Activated naive CD4-positive, alpha-beta T cell treated with anti-CD3 and anti-CD28 coated beads, Interleukin-2, amount 50 U/mL, for 16 hours (primary cell): ENCODE measurements at regions not wholly inside any gene's neighbourhood (a gene's known extent, or its start where the extent isn't known, plus 50 kb on each side); places are given as distances from the start of the nearest gene placed in this dataset.

ENCODE experiments used
- DNase-seq: peaks from one replicate; pipeline ENCODE4 v3.0.0-alpha.2; 2020

DNA sequence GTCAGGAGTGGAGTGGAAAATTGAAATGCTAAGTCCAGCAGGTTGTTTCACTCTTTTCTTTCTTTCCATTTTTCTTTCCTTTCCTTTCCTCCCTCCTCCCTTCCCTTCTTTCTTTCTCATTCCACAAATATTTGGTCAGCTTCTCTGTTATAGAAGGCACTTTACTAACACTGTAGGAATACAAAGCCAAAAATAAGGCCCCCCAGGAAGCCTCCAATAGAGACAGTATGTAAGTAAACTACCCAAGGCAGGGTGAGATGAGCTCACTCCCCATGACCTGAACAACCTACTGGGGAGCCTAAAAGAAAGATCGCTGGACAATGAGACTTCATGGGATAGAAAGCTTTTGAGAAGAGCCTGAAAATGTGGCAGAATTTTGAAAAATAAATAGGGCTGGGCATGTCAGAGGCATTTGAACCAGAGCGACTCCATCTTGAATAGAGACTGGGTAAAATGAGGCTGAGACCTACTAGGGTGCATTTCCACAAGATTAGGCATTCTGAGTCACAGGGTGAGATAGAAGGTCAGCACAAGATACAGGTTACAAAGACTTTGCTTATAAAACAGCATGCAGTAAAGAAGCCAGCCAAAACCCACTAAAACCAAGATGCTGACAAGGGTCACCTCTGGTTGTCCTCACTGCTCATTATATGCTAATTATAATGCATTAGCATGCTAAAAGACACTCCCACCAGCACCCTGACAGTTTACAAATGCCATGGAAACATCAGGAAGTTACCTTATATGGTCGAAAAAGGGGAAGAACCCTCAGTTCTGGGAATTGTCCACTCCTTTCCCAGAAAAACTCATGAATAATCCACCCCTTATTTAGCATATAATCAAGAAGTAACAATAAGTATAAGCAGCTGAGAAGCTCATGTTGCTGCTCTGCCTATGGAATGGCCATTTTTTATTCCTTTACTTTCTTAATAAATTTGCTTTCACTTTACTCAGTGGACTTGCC is 158.9 kb upstream of the EGFLAM start:
- no peak for DNase-seq

DNA sequence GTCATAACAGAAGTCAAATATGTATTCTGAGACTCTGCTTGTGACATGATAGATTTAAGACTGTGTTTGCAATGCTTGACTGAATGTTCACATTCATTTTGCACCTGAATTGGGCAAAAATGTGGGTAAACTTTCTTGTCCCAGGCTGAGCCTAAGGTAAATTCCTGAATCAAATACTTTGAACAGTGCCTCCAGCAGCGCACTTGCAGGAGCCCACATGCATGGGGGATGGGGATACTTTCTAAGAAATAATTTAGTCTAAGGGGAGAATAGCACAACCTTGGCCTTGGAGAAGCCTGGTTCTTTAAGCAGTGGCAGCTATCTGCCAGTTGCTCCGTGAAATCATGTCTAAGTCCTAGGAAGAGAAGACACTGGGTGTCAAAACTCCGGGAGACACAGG is 163.5 kb upstream of the EGFLAM start:
- DNase-seq, result no peak

DNA sequence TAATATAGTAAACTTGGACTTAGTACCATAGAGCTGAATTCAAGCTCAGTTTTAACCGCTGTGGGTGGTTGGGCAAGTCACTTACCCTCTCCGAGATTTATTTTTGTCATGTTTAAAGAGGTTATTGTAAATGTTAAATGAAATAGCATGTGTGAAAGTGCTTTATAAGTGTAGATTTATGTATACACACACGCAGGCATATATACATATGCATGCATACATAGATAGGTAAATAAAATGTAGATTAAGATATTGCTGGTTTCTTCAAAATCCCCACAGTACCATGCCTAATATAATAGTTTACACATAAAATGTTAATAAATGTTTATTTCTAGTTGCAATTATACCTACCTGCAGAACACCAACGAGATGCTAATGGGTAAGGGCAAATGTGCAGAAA is 164.5 kb upstream of the EGFLAM start:
- no peak for DNase-seq

DNA sequence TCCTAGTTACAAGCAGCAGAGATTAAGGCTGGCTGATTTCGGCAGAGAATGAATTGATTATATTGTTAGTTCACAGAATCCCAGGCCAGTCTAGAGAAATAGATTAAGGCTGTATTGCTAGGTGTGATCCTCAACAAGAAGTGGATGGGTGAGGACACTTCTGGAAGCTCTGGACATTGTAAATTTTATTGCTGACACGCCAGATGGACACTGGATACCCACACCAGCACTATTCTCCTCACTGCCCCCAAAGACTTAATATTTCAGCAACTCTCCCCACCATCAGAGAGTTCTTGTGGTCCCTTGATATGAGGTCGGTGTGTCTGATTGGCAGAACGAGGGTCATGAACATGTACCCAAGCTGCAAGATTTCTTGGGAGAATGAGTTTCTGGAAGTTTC is 171.6 kb upstream of the EGFLAM start:
- DNase-seq, result no peak

DNA sequence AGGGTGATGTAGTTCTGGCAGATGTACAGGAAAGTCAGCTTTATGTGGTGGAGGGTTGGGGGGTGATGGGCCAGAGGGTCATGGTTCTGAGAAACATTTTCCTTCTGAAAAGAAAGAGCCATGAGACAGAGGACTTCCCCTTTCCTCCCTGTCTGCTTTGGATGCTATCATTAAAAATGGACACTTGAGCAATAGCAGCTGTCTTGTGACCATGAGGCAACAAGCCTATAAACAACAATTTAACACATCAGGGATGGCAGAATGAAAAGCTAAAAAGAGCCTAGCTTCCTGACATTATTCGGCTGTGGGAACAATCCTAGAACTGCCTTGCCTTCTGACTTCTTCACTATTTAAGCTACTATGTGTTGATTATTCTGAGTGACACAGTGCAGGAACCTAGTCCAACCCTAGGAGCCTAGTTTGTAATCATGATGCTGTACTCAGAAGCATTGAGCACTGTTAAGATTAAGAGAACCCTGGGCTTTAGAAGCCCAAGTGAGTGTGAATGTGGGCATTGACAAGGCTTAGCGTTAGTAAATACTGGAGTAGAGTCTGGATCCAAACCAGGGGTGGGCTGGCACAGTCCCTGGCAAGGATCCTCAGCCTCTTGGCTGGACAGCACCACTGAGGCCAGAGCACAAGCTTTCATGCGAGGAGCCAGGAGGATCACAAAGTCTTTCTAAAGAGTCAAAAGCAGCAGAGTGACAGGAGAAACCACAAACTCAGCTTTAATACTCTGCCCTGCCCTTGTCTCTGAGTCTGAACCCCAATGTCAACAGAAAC is 178.5 kb upstream of the EGFLAM start:
- DNase-seq, result no peak

DNA sequence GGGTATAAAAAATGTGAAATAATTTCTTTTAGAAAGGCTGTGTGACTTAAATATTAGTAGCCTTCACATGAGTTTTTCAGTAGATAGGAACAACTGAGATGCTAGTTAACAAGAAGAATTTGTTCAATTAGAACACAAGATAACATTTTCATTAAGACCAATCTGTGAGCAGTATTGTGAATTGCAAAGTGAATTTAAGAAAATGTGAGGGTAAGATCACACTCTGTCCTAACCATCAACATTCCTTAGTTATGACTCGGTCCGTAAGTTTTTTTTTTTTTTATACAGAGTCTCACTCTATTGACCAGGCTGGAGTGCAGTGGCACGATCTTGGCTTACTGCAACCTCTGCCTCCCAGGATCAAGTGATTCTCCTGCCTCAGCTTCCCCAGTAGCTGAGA is 180.2 kb upstream of the EGFLAM start:
- DNase-seq, result no peak

DNA sequence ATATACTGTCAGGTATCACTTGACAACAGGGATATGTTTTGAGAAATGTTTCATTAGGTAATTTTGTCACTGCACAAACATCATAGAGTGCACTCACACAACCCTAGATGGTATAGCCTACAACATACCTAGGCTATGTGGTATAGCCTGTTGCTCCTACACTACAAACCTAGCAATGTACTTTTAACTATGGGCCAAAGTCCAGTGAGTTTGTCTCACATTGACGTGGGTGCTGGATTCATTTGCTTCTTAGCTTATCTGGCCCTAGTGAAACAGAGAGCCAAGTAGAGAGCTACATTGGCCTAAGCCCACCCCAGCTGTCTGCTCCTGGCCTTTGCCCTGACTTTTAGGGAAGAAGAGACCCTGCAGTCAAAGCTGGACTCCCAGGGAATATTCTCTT is 180.7 kb upstream of the EGFLAM start:
- DNase-seq, result no peak

DNA sequence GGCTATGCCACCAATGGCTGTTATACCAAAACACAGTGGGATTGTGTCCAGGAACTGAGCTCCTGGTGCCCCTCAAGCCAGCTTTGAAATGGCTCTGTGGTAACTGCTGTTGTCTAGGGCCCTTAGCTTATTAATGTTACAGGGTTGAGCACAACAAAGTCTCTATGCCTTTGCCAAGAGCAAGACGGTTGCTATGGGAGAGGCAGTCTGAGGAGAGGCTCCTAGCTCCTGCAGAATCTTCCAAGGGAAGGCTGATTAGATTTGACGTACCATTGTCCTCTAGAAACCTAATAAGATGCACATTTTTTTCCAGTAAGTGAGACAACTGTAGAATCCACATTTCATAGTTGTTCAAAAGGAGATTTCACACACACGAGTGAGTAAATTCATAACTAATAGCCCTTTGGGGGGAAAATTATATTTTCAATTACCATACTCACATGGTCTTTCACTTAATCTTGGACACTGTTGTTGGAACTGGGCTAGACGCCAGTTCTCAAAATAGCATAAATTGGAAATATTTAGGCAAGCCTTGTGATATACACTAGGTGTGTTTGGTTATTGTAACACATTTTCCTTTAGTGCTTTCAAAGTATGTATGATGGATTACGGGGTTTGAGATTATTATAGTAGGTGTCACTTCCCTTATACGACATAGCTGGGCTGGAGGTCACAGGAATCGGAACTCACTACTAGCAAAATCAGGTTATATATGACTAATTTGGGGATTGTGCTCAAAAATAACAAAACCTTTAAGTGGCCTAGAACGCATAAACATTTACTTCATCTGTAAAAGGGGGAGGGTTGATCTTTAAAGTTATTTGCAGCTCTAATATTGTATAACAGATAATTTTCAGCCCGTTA is 186.3 kb upstream of the EGFLAM start:
- DNase-seq, result no peak

DNA sequence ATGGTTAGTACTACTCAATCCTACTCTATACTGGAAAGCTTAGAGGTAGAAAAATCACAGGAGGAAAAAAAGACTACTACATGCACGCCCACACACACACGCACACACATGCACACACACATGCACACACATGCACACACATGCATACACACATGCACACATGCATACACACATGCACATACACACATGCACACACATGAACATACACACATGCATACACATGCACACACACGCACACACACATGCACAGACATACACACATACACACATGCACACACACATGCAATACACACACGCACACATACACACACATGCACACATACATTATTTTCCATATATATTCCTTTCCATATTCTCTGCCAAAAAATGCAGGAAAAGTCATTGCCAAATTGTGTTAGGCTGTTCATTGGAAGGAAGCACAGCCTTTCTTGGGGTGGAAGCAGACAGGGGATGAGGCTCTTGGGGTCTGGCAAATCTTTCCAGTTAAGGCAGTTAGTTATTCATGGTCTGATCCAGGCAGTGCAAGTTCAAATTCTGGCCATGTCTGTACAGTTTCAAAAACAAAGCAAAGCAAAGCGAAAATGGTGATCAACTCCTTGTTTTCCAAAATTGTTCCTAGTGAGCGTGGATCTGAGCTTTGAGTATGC is 187.9 kb upstream of the EGFLAM start:
- no peak for DNase-seq

DNA sequence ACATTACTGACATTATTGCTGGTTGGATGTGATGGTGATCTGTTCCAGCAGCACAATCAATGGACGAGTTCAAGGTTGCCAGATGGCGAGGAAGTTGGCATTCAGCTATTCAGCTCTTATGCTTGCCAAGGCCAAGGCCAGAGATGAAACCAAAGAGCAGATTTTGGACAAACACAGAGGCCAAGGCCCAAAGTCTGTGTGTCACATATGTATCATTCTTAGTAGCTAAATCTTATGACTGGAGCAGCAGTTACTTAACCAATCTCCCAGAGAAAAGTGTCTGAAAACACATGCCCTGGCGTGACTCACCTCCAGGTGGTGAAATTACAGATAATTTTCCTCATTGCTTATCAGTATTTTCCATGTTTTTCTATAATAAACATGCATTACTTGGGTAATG is 189.0 kb upstream of the EGFLAM start:
- no peak for DNase-seq

DNA sequence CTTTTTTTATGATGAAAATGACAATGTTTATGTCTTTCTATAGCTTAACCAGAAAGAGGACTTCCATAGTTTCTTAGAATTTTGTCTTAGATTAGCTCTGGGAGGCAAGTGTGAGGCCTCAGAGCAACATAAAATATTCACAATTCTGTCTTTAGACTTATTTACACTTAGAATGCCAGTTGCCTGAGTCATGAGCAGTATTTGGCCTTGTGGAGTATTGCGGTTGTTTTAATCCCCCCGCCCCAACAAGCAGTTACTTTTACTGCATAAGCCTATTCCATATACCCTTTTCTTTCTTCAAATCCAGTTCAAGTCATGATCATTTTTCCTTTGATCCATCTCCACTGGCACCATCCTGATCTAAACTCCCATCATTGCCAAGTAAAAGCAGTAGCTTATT is 198.0 kb upstream of the EGFLAM start:
- DNase-seq, result no peak

DNA sequence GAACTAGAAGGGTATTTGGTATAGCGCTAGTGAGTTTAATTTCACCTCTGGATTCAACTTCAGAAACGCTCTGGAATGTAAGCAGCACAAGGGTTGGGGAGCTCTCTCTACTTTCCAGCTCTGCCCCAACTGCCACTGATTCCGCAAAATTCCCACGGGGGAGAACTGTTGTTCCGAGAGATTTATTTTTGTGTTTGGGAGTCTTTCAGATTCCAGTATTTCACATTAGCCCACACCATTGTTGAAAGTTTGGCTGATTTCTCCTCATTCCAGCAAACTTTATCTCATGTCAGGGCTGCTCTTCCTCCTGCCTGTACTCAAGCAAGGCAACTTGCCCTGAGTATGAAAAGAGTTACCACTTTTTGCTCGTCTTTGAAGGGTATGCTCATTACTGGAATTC is 198.5 kb upstream of the EGFLAM start:
- no peak for DNase-seq

DNA sequence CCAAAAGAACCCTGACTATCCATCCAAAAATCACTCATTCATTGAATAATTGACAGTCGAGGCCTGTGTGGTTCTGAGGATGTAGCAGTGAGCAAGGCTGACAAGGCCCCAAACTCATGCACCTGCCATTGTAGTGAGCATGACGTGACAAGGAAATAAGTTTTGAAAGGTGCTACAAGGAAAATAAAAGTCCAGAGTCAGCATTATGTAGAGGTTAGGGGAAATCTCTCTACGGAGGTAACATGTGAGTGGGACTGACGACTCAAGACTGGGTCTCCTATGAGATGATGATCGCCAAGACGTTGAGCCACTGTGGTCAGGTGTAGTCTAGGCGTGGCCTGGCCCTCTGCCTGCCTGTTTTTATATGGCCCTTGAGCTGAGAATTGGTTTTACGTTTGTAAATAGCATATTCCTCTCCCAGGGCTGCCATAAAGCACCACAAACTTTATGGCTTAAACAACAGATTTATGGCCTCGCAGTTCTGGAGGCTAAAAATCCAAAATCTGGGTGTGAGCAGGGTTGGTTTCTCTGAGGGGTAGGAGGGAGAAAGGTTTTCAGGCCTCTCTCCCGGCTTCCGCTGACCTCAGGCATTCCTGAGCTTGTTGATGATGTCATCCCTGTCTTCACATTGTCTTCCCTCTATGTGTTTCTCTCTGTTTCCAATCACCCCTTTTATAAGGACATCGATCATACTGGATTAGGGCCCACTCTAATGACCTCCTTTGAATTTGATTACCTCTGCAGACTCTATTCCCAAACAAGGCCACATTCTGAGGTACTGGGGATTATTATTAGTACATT is 206.4 kb upstream of the EGFLAM start:
- DNase-seq, result no peak

DNA sequence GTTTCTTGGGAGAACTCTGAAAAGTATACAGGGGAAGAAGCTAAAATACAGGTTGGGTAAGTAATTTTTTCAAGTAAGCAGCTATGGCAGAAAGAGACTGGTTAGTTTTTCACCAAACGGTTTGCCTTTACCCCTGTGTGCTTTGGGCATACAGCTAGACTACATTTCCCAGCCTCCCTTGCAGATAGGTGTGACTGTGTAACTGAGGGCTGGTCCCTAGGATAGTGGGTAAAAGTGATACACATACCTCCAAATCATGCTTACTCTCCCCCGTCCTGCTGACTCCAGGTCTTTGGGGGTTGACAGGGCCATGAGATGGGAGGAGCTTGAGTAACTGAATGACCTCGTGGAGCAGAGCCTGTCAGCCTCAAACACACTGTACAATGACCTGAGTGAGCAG is 208.6 kb upstream of the GDNF start:
- DNase-seq, result no peak

DNA sequence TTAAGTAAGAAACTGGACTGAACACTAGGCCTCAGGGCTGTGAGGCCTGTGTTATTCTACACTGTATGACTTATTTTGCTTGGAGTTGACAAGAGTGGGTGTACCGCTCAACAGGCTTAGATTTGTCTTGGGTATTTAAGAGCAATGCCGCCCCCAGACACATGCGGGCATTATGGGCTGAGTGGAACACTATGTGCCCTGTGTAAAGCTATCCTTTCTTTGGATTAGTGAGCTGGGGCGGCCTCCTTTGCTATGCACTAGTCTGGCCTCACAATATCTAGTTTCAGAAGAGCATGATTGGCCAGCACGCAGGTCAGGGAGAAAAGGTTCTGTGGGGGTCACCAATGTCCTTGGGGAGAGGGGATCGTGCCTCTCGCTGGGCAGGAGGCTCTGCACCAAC is 206.3 kb upstream of the GDNF start:
- DNase-seq, result no peak

DNA sequence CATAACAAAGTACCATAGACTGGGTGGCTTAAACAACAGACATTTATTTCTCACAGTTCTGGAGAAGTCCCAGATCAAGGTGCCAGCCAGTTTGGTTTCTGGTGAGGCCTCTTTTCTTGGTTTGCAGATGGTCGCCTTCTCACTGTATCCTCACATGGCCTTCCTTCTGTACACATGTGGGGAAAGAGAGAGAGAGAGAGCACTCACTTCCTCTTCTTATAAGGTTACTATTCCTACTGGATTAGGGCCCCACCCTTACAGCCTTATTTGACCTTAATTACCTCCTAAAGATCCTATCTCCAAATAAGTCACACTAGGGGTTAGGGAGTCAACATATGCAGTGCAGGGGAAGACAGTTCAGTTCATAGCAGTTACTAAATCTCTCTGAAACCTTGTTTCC is 205.6 kb upstream of the GDNF start:
- DNase-seq, result no peak

DNA sequence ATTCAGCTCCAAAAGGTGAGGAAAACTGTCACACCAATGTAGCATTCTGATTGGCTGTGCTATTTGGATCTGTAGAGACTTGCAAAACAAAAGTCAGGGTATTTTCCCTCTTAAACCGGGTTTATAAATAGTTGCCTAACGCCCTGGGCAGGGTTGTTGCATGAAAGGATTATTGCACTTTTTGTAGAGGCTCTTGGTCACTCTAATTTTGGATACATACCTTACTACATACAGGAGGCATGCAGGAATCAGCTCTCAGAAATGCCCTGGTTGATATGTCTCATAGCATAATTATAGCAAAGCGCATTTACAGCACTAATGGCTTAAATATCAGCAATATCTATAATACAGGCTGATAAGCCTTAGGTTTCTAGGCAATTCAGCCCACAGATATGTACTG is 200.0 kb upstream of the GDNF start:
- no peak for DNase-seq

DNA sequence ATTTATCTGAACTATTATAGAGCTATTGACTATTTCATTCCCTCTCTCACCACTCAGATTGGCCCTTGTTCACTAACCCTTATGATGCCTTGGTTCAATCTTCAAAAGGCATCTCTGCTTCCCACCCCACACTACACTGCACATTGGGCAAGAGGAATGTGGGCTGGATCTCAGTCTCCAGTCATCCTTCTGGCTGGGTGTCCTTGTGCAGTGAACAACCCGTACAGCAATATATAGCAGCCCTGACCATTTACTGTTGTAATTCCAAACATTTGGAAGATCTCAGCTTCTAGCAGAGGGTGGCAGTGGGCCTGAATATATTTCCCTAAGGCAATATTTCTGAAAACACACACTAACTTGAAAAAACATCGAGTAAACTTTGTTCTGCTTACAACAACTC is 199.2 kb upstream of the GDNF start:
- DNase-seq, result no peak

DNA sequence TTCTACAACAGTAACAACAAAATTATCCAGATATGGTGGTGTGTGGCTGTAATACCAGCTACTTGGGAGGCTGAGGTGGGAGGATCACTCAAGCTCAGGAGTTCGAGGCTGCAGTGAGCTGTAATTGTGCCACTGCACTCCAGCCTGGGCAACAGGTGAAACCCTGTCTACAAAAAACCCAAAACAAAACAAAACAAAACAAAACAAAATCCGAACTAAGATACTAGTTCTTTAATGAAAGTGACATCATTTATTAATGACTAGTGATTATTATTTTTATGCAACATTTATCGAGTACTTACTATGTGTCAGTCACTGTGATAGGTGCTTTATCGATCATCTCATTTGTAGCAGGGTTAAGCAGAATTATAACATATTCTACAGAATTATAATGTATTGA is 196.9 kb upstream of the GDNF start:
- DNase-seq, result no peak

DNA sequence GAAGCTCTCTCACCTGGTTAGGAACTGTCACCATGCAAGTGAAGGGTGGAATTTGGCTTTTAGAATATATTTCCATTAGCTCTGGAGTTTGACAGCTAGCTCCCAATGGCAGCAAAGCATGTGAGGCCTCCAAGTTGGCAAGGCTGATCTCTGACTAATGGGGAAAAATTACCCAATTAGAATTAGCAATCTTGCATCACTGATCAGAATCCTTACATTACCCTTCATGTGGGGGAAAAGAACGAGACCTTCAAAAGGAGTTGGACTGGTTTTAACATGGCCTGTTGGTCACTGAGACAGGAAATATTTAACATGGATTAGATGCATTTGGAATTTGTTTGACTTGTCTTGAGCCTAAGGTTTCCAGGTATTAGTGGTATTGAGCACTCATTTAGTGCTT is 192.3 kb upstream of the GDNF start:
- DNase-seq, result no peak

DNA sequence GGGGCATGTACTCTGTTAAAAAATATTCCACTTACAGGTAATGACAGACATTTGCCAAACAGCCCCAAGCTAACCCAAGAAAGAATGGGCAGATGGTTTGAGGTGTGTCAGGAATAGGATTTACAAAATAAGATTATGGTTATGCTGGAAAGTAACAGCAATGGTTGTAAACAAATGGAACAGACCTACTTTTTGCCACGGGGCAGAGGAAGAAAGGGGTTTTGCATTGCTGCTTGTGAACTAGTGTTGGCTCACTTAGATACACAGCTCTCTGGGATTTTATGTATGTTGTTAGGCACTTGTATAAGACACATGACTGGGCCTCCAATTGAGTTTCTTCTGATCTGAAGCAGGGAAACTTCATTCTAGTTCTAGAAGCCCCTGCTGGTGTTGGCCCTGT is 191.5 kb upstream of the GDNF start:
- DNase-seq, result no peak
